ENCODE measurements at regions not wholly inside any gene's neighbourhood (a gene's known extent, or its start where the extent isn't known, plus 50 kb on each side); places are given as distances from the start of the nearest gene placed in this dataset.

DNA sequence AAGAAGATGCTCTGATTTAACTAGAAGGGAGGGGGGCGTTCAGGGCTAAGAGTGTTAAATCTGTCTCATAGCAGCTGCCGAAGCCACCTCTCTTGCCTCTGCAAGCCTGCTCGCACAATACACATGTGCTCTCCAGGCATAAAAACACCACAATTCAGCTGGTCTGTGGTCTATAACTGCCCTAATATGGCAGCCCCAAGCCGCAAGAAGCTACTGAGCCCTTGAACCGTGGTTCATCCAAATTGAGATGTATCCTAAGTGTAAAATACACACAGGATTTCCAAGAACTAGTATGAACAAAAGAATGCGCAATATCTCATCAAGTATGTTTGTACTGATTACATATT is 70.8 kb upstream of the FGFR2 start:
- Histone ChIP-seq H3K4me3 (ENCODE audit: insufficient read length, low read depth) (no peak overlapping the region), H3K4me1 (ENCODE audit: insufficient read depth, insufficient read length) (peaks cover 3% of the 10 kb centered on the region), H3K27me3 (ENCODE audit: insufficient read depth, insufficient read length) (no peaks in the 10 kb centered on the region), H3K9me3 (ENCODE audit: insufficient read depth, low read length) (0 out of 2 replicates have a peak, but pooled peaks cover 4% of the 10 kb centered on the region), H3K9ac (ENCODE audit: insufficient read length, low read depth) (peak overlapping the region; percentile 52), H3K36me3 (ENCODE audit: insufficient read depth, insufficient read length, low read length) (no peaks in the 10 kb centered on the region)
- TF ChIP-seq YY1 (IDR thresholded peaks at IDR 0.05; ENCODE audit: insufficient read depth, insufficient read length) (no peak), SUZ12 (IDR thresholded peaks at IDR 0.05; ENCODE audit: extremely low read depth, insufficient read depth, insufficient read length) (no peak), ZNF274 (IDR thresholded peaks at IDR 0.05; ENCODE audit: low read depth, low read length) (no peak)
- no peak for DNase-seq (ENCODE audit: low read depth, low spot score)

GRCh38 chr10:121668314-121669027 is 70.2 kb upstream of the FGFR2 start:
- H3K9ac ChIP-seq (ENCODE audit: insufficient read length, low read depth) = peak overlapping the region; percentile 52
- TF ChIP-seq YY1 (IDR thresholded peaks at IDR 0.05; ENCODE audit: insufficient read depth, insufficient read length) (no peak), ZNF274 (IDR thresholded peaks at IDR 0.05; ENCODE audit: low read depth, low read length) (no peak), SUZ12 (IDR thresholded peaks at IDR 0.05; ENCODE audit: extremely low read depth, insufficient read depth, insufficient read length) (no peak)

DNA sequence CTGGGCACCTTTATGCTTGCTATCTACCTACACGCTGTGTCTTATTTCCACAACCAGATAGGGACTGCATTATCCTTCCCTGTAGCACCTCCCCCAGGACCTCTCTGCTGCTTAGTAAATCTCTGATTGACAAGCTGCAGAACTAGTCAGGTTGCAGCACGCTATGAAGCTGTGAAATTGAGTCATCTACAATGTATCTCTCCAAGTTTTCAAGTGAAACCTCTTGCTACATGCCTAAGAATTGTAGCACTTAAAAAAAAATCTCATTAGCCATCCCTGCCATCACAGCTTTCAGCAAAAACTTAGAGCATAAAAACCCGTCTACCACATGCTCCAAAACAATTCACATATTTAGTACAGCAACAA is 69.7 kb upstream of the FGFR2 start:
- TF ChIP-seq ZNF274 (IDR thresholded peaks at IDR 0.05; ENCODE audit: low read depth, low read length) (no peak), SUZ12 (IDR thresholded peaks at IDR 0.05; ENCODE audit: extremely low read depth, insufficient read depth, insufficient read length) (no peak)
- peaks cover 3% of the 10 kb centered on the region for H3K4me1 ChIP-seq (ENCODE audit: insufficient read depth, insufficient read length)
- H3K36me3 ChIP-seq (ENCODE audit: insufficient read depth, insufficient read length, low read length) = no peaks in the 10 kb centered on the region
- H3K4me3 ChIP-seq (ENCODE audit: insufficient read length, low read depth) = no peak overlapping the region
- no peak for DNase-seq (ENCODE audit: low read depth, low spot score)
- no peaks in the 10 kb centered on the region for H3K27me3 ChIP-seq (ENCODE audit: insufficient read depth, insufficient read length)
- H3K9me3 ChIP-seq (ENCODE audit: insufficient read depth, low read length) = 0 out of 2 replicates have a peak, but pooled peaks cover 4% of the 10 kb centered on the region
- H3K9ac ChIP-seq (ENCODE audit: insufficient read length, low read depth) = no peak overlapping the region

More at GRCh38 chr10:121668314-121669027, 70.2 kb upstream of the FGFR2 start:
- no peak for DNase-seq (ENCODE audit: low read depth, low spot score)
- Histone ChIP-seq H3K36me3 (ENCODE audit: insufficient read depth, insufficient read length, low read length) (no peaks in the 10 kb centered on the region), H3K4me3 (ENCODE audit: insufficient read length, low read depth) (no peak overlapping the region), H3K27me3 (ENCODE audit: insufficient read depth, insufficient read length) (no peaks in the 10 kb centered on the region), H3K4me1 (ENCODE audit: insufficient read depth, insufficient read length) (peaks cover 3% of the 10 kb centered on the region), H3K9me3 (ENCODE audit: insufficient read depth, low read length) (0 out of 2 replicates have a peak, but pooled peaks cover 4% of the 10 kb centered on the region)

DNA sequence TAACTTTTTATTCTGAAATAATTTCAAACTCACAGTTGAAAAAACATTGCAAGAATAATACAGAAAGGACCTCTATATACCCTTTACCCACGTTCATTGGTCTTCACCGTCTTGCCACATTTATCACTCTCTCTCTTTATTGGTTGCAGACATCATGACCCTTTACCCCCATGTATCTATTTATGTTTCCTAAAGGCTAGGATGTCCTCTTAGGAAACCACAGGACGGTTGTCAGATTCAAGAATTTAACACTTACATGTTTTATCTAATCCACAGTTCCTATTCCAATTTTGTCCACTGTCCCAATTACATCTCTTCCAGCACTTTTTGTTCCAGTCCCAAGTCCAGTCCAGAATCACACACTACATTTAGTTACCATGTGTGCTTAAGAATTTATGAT is 67.6 kb upstream of the FGFR2 start:
- no peaks in the 10 kb centered on the region for H3K36me3 ChIP-seq (ENCODE audit: insufficient read depth, insufficient read length, low read length)
- no peak overlapping the region for H3K9ac ChIP-seq (ENCODE audit: insufficient read length, low read depth)
- no peak for DNase-seq (ENCODE audit: low read depth, low spot score)
- no peaks in the 10 kb centered on the region for H3K27me3 ChIP-seq (ENCODE audit: insufficient read depth, insufficient read length)
- TF ChIP-seq ZNF274 (IDR thresholded peaks at IDR 0.05; ENCODE audit: low read depth, low read length) (no peak), YY1 (IDR thresholded peaks at IDR 0.05; ENCODE audit: insufficient read depth, insufficient read length) (no peak), SUZ12 (IDR thresholded peaks at IDR 0.05; ENCODE audit: extremely low read depth, insufficient read depth, insufficient read length) (no peak)
- peaks cover 3% of the 10 kb centered on the region for H3K4me1 ChIP-seq (ENCODE audit: insufficient read depth, insufficient read length)
- no peak overlapping the region for H3K4me3 ChIP-seq (ENCODE audit: insufficient read length, low read depth)
- H3K9me3 ChIP-seq (ENCODE audit: insufficient read depth, low read length) = 0 out of 2 replicates have a peak, but pooled peaks cover 4% of the 10 kb centered on the region

DNA sequence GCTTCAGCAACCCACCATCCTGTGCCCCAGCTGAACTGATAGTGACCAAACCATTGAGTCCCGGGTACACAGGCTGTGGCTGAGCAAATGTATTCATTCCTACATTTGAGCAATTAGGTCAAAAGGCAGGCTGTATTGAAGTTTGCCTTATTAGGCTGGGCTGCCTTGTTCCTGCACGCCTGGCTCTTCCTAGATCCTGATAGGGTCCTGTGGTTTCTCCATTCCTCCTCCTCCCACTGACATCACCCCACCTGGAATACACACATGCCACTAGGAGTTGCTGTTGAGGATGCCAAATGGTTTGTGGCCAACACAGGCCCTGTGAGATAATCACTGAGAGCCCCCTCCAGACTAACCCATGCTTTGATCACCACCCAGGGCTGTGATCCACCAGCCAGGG is 66.4 kb upstream of the FGFR2 start:
- H3K36me3 ChIP-seq (ENCODE audit: insufficient read depth, insufficient read length, low read length) = no peaks in the 10 kb centered on the region
- TF ChIP-seq ZNF274 (IDR thresholded peaks at IDR 0.05; ENCODE audit: low read depth, low read length) = no peak
- TF ChIP-seq YY1 (IDR thresholded peaks at IDR 0.05; ENCODE audit: insufficient read depth, insufficient read length) = no peak
- TF ChIP-seq SUZ12 (IDR thresholded peaks at IDR 0.05; ENCODE audit: extremely low read depth, insufficient read depth, insufficient read length) = no peak
- DNase-seq (ENCODE audit: low read depth, low spot score) = no peak

DNA sequence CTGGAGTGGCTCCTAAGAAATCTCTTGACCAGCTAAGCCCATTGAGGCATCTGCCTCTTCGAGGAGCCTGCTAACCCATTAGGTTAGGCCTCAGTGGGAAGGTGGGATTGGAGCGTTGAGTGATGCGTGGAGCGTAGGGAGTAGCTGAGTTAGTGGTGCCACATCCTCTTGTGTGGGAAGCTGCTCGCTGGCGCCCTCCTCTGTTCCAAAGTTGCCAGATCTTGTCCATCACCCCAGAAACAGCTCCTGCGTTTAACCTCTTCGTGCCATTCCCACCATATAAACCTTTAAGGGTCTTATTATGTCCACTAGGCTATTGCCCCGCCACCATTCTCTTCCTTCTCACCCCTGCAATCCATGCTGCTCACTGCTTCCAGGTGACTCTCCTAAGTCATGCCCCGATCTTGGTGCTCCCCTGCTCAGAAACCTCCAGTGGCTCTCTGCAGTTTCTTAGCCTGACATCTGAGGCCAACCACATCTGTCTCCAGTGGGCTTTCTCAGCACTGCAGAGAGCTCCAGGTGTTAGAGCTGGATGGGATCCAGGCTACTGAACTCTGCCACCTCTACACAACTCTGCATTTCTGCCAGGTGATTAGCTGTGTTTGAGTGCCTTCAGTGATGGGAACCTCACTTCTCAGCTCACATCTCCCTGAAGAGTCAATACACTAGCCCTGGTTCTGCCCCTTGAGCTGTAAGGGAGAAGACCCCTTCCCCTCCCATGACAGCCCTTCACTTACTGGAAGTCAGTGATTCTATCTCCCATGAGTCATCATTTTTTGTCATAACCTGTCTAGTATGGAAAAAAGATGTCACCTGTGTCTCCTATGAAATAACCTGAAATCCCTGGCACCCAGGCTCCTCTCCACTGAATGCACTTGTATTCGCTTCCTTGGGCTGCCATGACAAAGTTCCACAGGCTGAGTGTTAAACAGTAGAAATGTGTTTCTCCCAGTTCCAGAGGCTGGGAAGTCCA is 65.0 kb upstream of the FGFR2 start:
- DNase-seq (ENCODE audit: low read depth, low spot score) = peak; percentile 32
- H3K9me3 ChIP-seq (ENCODE audit: insufficient read depth, low read length) = 0 out of 2 replicates have a peak, but pooled peaks cover 4% of the 10 kb centered on the region
- no peak for TF ChIP-seq YY1 (IDR thresholded peaks at IDR 0.05; ENCODE audit: insufficient read depth, insufficient read length)
- TF ChIP-seq SUZ12 (IDR thresholded peaks at IDR 0.05; ENCODE audit: extremely low read depth, insufficient read depth, insufficient read length) = no peak

More for the DNA sequence above, 66.4 kb upstream of the FGFR2 start:
- H3K9me3 ChIP-seq (ENCODE audit: insufficient read depth, low read length) = 0 out of 2 replicates have a peak, but pooled peaks cover 4% of the 10 kb centered on the region
- H3K4me3 ChIP-seq (ENCODE audit: insufficient read length, low read depth) = no peak overlapping the region
- H3K4me1 ChIP-seq (ENCODE audit: insufficient read depth, insufficient read length) = peaks cover 3% of the 10 kb centered on the region
- H3K27me3 ChIP-seq (ENCODE audit: insufficient read depth, insufficient read length) = no peaks in the 10 kb centered on the region
- H3K9ac ChIP-seq (ENCODE audit: insufficient read length, low read depth) = no peak overlapping the region

GRCh38 chr10:121662531-121662930 is 64.3 kb upstream of the FGFR2 start:
- Histone ChIP-seq H3K9ac (ENCODE audit: insufficient read length, low read depth) (no peak overlapping the region), H3K27me3 (ENCODE audit: insufficient read depth, insufficient read length) (no peaks in the 10 kb centered on the region), H3K36me3 (ENCODE audit: insufficient read depth, insufficient read length, low read length) (no peaks in the 10 kb centered on the region), H3K4me1 (ENCODE audit: insufficient read depth, insufficient read length) (no peaks in the 10 kb centered on the region), H3K9me3 (ENCODE audit: insufficient read depth, low read length) (0 out of 2 replicates have a peak, but pooled peaks cover 4% of the 10 kb centered on the region), H3K4me3 (ENCODE audit: insufficient read length, low read depth) (no peak overlapping the region)
- TF ChIP-seq ZNF274 (IDR thresholded peaks at IDR 0.05; ENCODE audit: low read depth, low read length) (no peak), YY1 (IDR thresholded peaks at IDR 0.05; ENCODE audit: insufficient read depth, insufficient read length) (no peak)
- DNase-seq (ENCODE audit: low read depth, low spot score) = no peak

More for the DNA sequence above, 65.0 kb upstream of the FGFR2 start:
- H3K27me3 ChIP-seq (ENCODE audit: insufficient read depth, insufficient read length) = no peaks in the 10 kb centered on the region
- H3K4me3 ChIP-seq (ENCODE audit: insufficient read length, low read depth) = no peak overlapping the region
- H3K9ac ChIP-seq (ENCODE audit: insufficient read length, low read depth) = no peak overlapping the region
- H3K4me1 ChIP-seq (ENCODE audit: insufficient read depth, insufficient read length) = no peaks in the 10 kb centered on the region
- no peaks in the 10 kb centered on the region for H3K36me3 ChIP-seq (ENCODE audit: insufficient read depth, insufficient read length, low read length)

Measured in NT2/D1 (cell line).